Tibial nerve (tissue), 3 donors: ENCODE measurements at regions not wholly inside any gene's neighbourhood (a gene's known extent, or its start where the extent isn't known, plus 50 kb on each side); places are given as distances from the start of the nearest gene placed in this dataset.

Source experiments
- POLR2A ChIP-seq, 2 donors: fragments of 450-650 bp; IDR thresholded peaks; one replicate each; pipeline ENCODE4 v1.6.1; 2017; ENCODE audit warnings: antibody characterized with exemption in 2 of 2, mild to moderate bottlenecking in 2 of 2, moderate library complexity in 2 of 2
- TF ChIP-seq, protein P1 (sequence below), 5 experiments: fragments of 200-600 bp in 3 of 5; fragments of 450-650 bp in 2 of 5; sonication (generic) in 3 of 5; IDR thresholded peaks; one replicate each; pipeline ENCODE4 v1.5.1; 2016 to 2019; ENCODE audit warnings: antibody characterized with exemption in 5 of 5, mild to moderate bottlenecking in 3 of 5, moderate library complexity in 2 of 5

GRCh38 chr3:153618176-153618575, 456.1 kb downstream of the RAP2B start:
- TF ChIP-seq, protein P1, sequence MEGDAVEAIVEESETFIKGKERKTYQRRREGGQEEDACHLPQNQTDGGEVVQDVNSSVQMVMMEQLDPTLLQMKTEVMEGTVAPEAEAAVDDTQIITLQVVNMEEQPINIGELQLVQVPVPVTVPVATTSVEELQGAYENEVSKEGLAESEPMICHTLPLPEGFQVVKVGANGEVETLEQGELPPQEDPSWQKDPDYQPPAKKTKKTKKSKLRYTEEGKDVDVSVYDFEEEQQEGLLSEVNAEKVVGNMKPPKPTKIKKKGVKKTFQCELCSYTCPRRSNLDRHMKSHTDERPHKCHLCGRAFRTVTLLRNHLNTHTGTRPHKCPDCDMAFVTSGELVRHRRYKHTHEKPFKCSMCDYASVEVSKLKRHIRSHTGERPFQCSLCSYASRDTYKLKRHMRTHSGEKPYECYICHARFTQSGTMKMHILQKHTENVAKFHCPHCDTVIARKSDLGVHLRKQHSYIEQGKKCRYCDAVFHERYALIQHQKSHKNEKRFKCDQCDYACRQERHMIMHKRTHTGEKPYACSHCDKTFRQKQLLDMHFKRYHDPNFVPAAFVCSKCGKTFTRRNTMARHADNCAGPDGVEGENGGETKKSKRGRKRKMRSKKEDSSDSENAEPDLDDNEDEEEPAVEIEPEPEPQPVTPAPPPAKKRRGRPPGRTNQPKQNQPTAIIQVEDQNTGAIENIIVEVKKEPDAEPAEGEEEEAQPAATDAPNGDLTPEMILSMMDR (IDR thresholded peaks at IDR 0.05), result no peak
- TF ChIP-seq POLR2A (IDR thresholded peaks at IDR 0.05), result no peak
